ENCODE measurements at regions not wholly inside any gene's neighbourhood (a gene's known extent, or its start where the extent isn't known, plus 50 kb on each side); places are given as distances from the start of the nearest gene placed in this dataset.

DNA sequence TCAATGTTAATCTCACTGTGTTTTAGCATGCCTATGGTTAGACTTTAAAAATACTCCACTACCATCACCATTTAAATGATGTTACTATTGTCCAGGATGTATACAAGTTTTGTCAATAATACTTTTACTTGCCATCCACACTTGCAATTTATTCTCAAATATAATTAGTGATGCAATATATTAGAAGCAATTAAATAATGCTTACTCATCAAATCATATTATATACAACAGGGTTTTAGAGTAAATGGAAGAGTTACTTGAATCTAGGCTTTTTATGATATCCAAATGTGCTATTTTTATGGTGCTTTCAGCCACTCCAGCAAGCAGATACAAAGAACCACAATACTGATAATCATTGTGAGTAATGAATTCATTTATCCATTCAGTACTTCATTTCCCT is 461.1 kb downstream of the TMEM182 start:
- H3K4me3 ChIP-seq (ENCODE audit: low read depth, low read length) = no peak overlapping the region

DNA sequence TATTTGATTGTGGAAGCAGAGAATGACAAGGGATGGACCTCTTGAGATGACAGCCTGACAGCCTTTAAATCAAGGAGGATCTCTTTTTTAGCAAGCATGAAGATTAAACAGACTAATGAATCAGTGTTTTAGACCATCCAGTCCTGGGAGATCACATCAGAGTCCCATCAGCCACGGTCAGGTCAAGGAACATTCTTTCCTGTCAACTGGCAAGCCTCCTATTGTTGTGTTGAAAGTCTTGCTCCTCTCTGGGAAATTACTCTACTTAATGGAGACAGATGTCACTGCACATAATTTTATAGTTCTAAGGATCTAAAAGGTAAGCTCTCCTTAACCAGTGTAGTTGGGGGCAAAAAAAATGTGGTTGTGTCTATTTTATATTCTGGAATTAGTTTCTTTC is 469.0 kb downstream of the TMEM182 start:
- DNase-seq (ENCODE audit: low read depth) (no peak), FAIRE-seq (no peak)
- H3K27me3 ChIP-seq (ENCODE audit: control insufficient read depth, insufficient read depth, low read length) = no peaks in the 10 kb centered on the region
- TF ChIP-seq, protein P1, sequence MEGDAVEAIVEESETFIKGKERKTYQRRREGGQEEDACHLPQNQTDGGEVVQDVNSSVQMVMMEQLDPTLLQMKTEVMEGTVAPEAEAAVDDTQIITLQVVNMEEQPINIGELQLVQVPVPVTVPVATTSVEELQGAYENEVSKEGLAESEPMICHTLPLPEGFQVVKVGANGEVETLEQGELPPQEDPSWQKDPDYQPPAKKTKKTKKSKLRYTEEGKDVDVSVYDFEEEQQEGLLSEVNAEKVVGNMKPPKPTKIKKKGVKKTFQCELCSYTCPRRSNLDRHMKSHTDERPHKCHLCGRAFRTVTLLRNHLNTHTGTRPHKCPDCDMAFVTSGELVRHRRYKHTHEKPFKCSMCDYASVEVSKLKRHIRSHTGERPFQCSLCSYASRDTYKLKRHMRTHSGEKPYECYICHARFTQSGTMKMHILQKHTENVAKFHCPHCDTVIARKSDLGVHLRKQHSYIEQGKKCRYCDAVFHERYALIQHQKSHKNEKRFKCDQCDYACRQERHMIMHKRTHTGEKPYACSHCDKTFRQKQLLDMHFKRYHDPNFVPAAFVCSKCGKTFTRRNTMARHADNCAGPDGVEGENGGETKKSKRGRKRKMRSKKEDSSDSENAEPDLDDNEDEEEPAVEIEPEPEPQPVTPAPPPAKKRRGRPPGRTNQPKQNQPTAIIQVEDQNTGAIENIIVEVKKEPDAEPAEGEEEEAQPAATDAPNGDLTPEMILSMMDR (IDR thresholded peaks at IDR 0.05; ENCODE audit: insufficient read depth, low read length, severe bottlenecking) = no peak
- H3K36me3 ChIP-seq (ENCODE audit: control insufficient read depth, insufficient read depth, low read length) = no peaks in the 10 kb centered on the region
- H3K4me3 ChIP-seq (ENCODE audit: low read depth, low read length) = no peak overlapping the region

More for the DNA sequence above, 461.1 kb downstream of the TMEM182 start:
- no peaks in the 10 kb centered on the region for H3K36me3 ChIP-seq (ENCODE audit: control insufficient read depth, insufficient read depth, low read length)
- FAIRE-seq (no peak), DNase-seq (ENCODE audit: low read depth) (no peak)
- TF ChIP-seq, protein P1 (IDR thresholded peaks at IDR 0.05; ENCODE audit: insufficient read depth, low read length, severe bottlenecking) = no peak
- no peaks in the 10 kb centered on the region for H3K27me3 ChIP-seq (ENCODE audit: control insufficient read depth, insufficient read depth, low read length)

DNA sequence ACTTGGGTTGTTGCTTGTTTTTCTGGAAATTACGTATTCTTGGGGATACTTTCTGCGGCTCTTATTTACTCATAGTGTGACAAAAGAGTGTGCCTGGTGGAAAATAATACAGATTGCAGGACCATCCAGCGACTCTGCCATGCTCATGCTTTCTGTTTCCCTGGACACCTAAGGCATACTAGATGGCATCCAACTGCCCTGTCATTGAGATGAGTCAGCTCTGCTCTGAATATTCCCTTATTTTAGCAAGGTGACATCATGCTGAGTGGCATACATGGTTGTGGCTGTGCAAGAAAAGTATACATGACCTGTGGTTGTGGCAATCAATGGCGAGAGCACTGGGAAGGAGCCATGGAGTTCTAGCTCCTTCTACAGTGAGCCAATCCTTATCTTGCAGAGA is 471.0 kb downstream of the TMEM182 start:
- H3K36me3 ChIP-seq (ENCODE audit: control insufficient read depth, insufficient read depth, low read length) = no peaks in the 10 kb centered on the region
- FAIRE-seq = no peak
- TF ChIP-seq, protein P1 (IDR thresholded peaks at IDR 0.05; ENCODE audit: insufficient read depth, low read length, severe bottlenecking) = no peak
- DNase-seq (ENCODE audit: low read depth) = peak; percentile 5
- no peaks in the 10 kb centered on the region for H3K27me3 ChIP-seq (ENCODE audit: control insufficient read depth, insufficient read depth, low read length)
- no peak overlapping the region for H3K4me3 ChIP-seq (ENCODE audit: low read depth, low read length)

DNA sequence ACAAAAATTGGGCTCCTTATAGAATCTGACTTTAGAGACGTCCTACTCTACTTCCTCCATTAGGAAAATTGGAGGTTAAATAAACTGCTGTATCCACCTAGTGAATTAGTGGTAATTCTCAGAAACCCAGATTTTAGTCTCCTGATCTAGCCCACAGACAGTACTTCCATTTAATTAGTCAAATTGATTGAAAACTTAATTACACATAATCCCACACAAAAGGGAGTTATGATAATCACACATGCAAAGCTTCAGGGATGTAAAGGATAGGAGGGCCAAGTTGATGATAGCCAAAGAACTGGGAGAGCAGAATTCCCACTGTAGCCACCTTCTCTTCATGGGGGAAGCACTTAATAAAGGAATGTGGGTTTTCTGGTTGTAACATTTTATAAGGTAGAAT is 471.9 kb downstream of the TMEM182 start:
- TF ChIP-seq, protein P1 (IDR thresholded peaks at IDR 0.05; ENCODE audit: insufficient read depth, low read length, severe bottlenecking) = no peak
- H3K36me3 ChIP-seq (ENCODE audit: control insufficient read depth, insufficient read depth, low read length) = no peaks in the 10 kb centered on the region
- DNase-seq (ENCODE audit: low read depth) (no peak), FAIRE-seq (no peak)
- H3K4me3 ChIP-seq (ENCODE audit: low read depth, low read length) = no peak overlapping the region
- no peaks in the 10 kb centered on the region for H3K27me3 ChIP-seq (ENCODE audit: control insufficient read depth, insufficient read depth, low read length)

DNA sequence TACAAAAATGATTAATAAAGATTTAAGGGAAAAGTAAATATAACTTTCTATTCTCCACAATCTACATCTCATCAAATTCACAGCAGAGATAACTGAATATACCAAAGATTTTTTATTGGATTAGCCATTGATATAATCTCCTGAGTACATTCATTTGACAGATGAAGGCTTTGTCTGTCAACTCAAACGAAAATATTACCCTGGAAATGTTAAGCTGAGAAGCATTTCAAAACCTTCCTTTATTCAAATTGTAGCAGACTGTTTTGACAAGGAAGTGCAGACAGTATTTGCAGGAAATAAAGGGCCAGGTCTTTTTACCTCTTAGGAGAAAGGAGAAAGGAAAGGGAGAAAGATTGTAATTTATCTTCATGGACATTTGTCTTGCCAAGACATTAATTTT is 473.5 kb downstream of the TMEM182 start:
- DNase-seq (ENCODE audit: low read depth) (no peak), FAIRE-seq (no peak)
- Histone ChIP-seq H3K4me3 (ENCODE audit: low read depth, low read length) (no peak overlapping the region), H3K36me3 (ENCODE audit: control insufficient read depth, insufficient read depth, low read length) (no peaks in the 10 kb centered on the region), H3K27me3 (ENCODE audit: control insufficient read depth, insufficient read depth, low read length) (no peaks in the 10 kb centered on the region)
- TF ChIP-seq, protein P1 (IDR thresholded peaks at IDR 0.05; ENCODE audit: insufficient read depth, low read length, severe bottlenecking) = no peak

DNA sequence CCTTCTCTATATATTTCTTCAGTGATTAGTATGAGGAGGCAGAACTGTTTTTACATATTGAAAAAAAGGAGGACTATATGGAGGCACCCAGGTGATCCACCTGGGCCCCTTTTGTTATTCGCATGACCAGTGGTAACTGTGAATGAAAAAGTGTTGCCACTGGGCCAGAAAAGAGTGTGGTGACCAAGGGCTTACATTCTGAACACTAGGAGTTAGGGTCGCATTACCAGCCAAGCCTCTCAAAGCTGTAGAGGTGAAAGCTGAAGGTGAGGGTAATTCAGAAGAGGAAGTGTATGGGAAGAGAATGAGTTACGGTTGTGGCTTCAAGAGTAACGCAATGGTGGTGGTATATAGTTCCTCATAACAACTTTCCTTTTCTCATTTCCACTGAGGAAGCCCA is 487.6 kb downstream of the TMEM182 start:
- TF ChIP-seq, protein P1 (IDR thresholded peaks at IDR 0.05; ENCODE audit: insufficient read depth, low read length, severe bottlenecking) = no peak
- Histone ChIP-seq H3K27me3 (ENCODE audit: control insufficient read depth, insufficient read depth, low read length) (no peaks in the 10 kb centered on the region), H3K36me3 (ENCODE audit: control insufficient read depth, insufficient read depth, low read length) (no peaks in the 10 kb centered on the region), H3K4me3 (ENCODE audit: low read depth, low read length) (no peak overlapping the region)
- DNase-seq (ENCODE audit: low read depth) = no peak
- FAIRE-seq = no peak

Measured in bronchial epithelial cell (primary cell).